ENCODE measurements at regions not wholly inside any gene's neighbourhood (a gene's known extent, or its start where the extent isn't known, plus 50 kb on each side); places are given as distances from the start of the nearest gene placed in this dataset.

DNA sequence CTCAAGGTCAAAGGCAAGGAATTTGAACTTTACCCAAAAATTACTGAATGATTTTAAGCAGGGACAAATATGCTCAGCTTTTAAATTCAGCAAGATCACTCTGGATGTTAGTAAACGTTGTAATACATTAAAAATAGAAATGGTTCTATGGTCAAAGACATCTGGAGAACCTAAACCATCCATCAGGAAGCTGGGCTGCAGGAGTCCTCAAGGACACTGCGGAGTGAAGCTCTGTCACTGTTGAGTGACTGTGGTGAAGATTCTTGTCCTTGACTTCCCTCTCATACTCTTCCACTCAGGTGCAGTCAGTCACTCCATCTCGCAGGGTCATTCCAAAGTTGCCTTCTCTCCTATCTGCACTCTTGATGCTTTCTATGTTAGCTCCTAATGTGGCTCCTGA lies 450.7 kb downstream of the FOXO1 start:
- TF ChIP-seq CTCF (optimal IDR thresholded peaks at IDR 0.05 in 1 of 3, IDR thresholded peaks at IDR 0.05 in 1 of 3, conservative IDR thresholded peaks at IDR 0.05 in 1 of 3; ENCODE audit: extremely low read depth in 1 of 3, insufficient read depth in 2 of 3, low read length in 3 of 3) = no peak
- no peak for TF ChIP-seq EZH2 (IDR thresholded peaks at IDR 0.05; ENCODE audit: low read length)
- H3K9ac ChIP-seq (ENCODE audit: control insufficient read depth, extremely low read depth, insufficient read depth, low read length) = no peak overlapping the region
- no peaks in the 10 kb centered on the region for H3K9me1 ChIP-seq (ENCODE audit: control insufficient read depth, extremely low read depth, insufficient read depth, low read length)
- no peaks in the 10 kb centered on the region for H3K27me3 ChIP-seq (ENCODE audit: control insufficient read depth, extremely low read depth, insufficient read depth, low read length)
- no peak overlapping the region for H3K4me3 ChIP-seq (ENCODE audit: control insufficient read depth in 2 of 3, extremely low read depth in 1 of 3, insufficient read depth in 2 of 3, low read depth in 1 of 3, low read length in 3 of 3)
- dilution Hi-C loops (cut with MboI; ENCODE audit: extremely low pct_ligation_motif_present, low sequenced_read_pairs) = no loop called here
- no peak overlapping the region for H3K27ac ChIP-seq (ENCODE audit: control insufficient read depth, insufficient read depth, low read length)
- H3K79me2 ChIP-seq (ENCODE audit: control insufficient read depth, insufficient read depth, low read length) = no peaks in the 10 kb centered on the region
- no peaks in the 10 kb centered on the region for H4K20me1 ChIP-seq (ENCODE audit: control insufficient read depth, extremely low read depth, insufficient read depth, low read length)
- H3K36me3 ChIP-seq (ENCODE audit: control insufficient read depth in 2 of 2, extremely low read depth in 1 of 2, insufficient read depth in 2 of 2, low read length in 2 of 2) = no peaks in the 10 kb centered on the region
- FAIRE-seq = no peak
- peaks cover under 1% of the 10 kb centered on the region for H3K4me1 ChIP-seq (ENCODE audit: control insufficient read depth, extremely low read depth, insufficient read depth, low read length)
- no peak overlapping the region for H3K4me2 ChIP-seq (ENCODE audit: control insufficient read depth, extremely low read depth, insufficient read depth, low read depth, low read length)
- H2AFZ ChIP-seq (ENCODE audit: control insufficient read depth, low read length) = no peak overlapping the region
- no peaks in the 10 kb centered on the region for H3K9me3 ChIP-seq (ENCODE audit: control insufficient read depth, low read depth, low read length)
- DNase-seq (ENCODE audit: low read depth, low spot score) = no peak

GRCh38 chr13:40217675-40218074 lies 448.8 kb downstream of the FOXO1 start:
- H3K4me2 ChIP-seq (ENCODE audit: control insufficient read depth, extremely low read depth, insufficient read depth, low read depth, low read length) = no peak overlapping the region
- no peak for TF ChIP-seq CTCF (optimal IDR thresholded peaks at IDR 0.05 in 1 of 3, IDR thresholded peaks at IDR 0.05 in 1 of 3, conservative IDR thresholded peaks at IDR 0.05 in 1 of 3; ENCODE audit: extremely low read depth in 1 of 3, insufficient read depth in 2 of 3, low read length in 3 of 3)
- TF ChIP-seq EZH2 (IDR thresholded peaks at IDR 0.05; ENCODE audit: low read length) = no peak
- H3K36me3 ChIP-seq (ENCODE audit: control insufficient read depth in 2 of 2, extremely low read depth in 1 of 2, insufficient read depth in 2 of 2, low read length in 2 of 2) = no peaks in the 10 kb centered on the region
- no peaks in the 10 kb centered on the region for H3K27me3 ChIP-seq (ENCODE audit: control insufficient read depth, extremely low read depth, insufficient read depth, low read length)
- dilution Hi-C loops (cut with MboI; ENCODE audit: extremely low pct_ligation_motif_present, low sequenced_read_pairs) = no loop called here
- no peaks in the 10 kb centered on the region for H3K9me1 ChIP-seq (ENCODE audit: control insufficient read depth, extremely low read depth, insufficient read depth, low read length)
- no peak overlapping the region for H2AFZ ChIP-seq (ENCODE audit: control insufficient read depth, low read length)
- no peak overlapping the region for H3K9ac ChIP-seq (ENCODE audit: control insufficient read depth, extremely low read depth, insufficient read depth, low read length)
- DNase-seq (ENCODE audit: low read depth, low spot score) (no peak), FAIRE-seq (no peak)
- no peak overlapping the region for H3K4me3 ChIP-seq (ENCODE audit: control insufficient read depth in 2 of 3, extremely low read depth in 1 of 3, insufficient read depth in 2 of 3, low read depth in 1 of 3, low read length in 3 of 3)
- H3K79me2 ChIP-seq (ENCODE audit: control insufficient read depth, insufficient read depth, low read length) = no peaks in the 10 kb centered on the region
- peaks cover 14% of the 10 kb centered on the region for H3K4me1 ChIP-seq (ENCODE audit: control insufficient read depth, extremely low read depth, insufficient read depth, low read length)
- no peaks in the 10 kb centered on the region for H4K20me1 ChIP-seq (ENCODE audit: control insufficient read depth, extremely low read depth, insufficient read depth, low read length)
- H3K9me3 ChIP-seq (ENCODE audit: control insufficient read depth, low read depth, low read length) = no peaks in the 10 kb centered on the region
- no peak overlapping the region for H3K27ac ChIP-seq (ENCODE audit: control insufficient read depth, insufficient read depth, low read length)

All from keratinocyte (primary cell).